SU-DHL-6 (cell line): ENCODE measurements at regions not wholly inside any gene's neighbourhood (a gene's known extent, or its start where the extent isn't known, plus 50 kb on each side); places are given as distances from the start of the nearest gene placed in this dataset.

Experiments used
- H2AFZ ChIP-seq: fragments of 200-600 bp; sonication (generic); 2 replicates; pipeline ENCODE4 v1.6.1; 2014; ENCODE audit warnings: low read depth, mild to moderate bottlenecking, moderate library complexity, mixed read lengths, antibody characterized with exemption, low read length; ENCODE audit not compliant: severe bottlenecking
- H3F3A ChIP-seq: fragments of 200-600 bp; shearing (Covaris generic); 2 replicates; pipeline ENCODE4 v1.6.0; 2016; ENCODE audit warnings: antibody characterized with exemption, mild to moderate bottlenecking; ENCODE audit not compliant: insufficient read depth
- H3K27ac ChIP-seq: fragments of 200-600 bp; sonication (generic); 2 replicates; pipeline ENCODE4 v1.5.1; 2016; ENCODE audit warnings: low read depth, mild to moderate bottlenecking, low read length, moderate library complexity, mixed read lengths
- H3K27me3 ChIP-seq: fragments of 200-600 bp; sonication (generic), shearing (Covaris generic); 2 replicates; pipeline ENCODE4 v1.6.0; 2014; ENCODE audit warnings: mild to moderate bottlenecking, low read length
- H3K36me3 ChIP-seq: fragments of 200-600 bp; sonication (generic); 2 replicates; pipeline ENCODE4 v1.6.1; 2014; ENCODE audit warnings: mild to moderate bottlenecking, low read length, mixed read lengths
- H3K4me2 ChIP-seq: fragments of 300-600, 200-600 bp; shearing (Covaris generic), sonication (generic); 2 replicates; pipeline ENCODE4 v1.6.0; 2014; ENCODE audit warnings: low read length, low read depth, mild to moderate bottlenecking; ENCODE audit not compliant: poor library complexity, severe bottlenecking
- H3K4me3 ChIP-seq: fragments of 200-600 bp; sonication (generic); 2 replicates; pipeline ENCODE4 v1.5.1; 2014; ENCODE audit warnings: antibody characterized with exemption, low read length, mild to moderate bottlenecking, mixed read lengths; ENCODE audit not compliant: insufficient read depth, poor library complexity, severe bottlenecking
- H3K79me2 ChIP-seq: fragments of 200-600 bp; sonication (generic); 2 replicates; pipeline ENCODE4 v1.6.1; 2014; ENCODE audit warnings: mild to moderate bottlenecking, low read length, moderate library complexity; ENCODE audit not compliant: insufficient read depth
- H3K9ac ChIP-seq: fragments of 200-600 bp; sonication (generic); 2 replicates; pipeline ENCODE4 v1.7.0; 2014; ENCODE audit warnings: mild to moderate bottlenecking, low read length
- H3K9me2 ChIP-seq: fragments of 200-600 bp; sonication (generic); replicated peaks from 2 replicates; pipeline ENCODE4 v1.6.1; 2014; ENCODE audit warnings: low read length; ENCODE audit not compliant: insufficient read depth
- H3K9me3 ChIP-seq: fragments of 200-600 bp; sonication (generic); 2 replicates; pipeline ENCODE4 v1.6.1; 2014; ENCODE audit warnings: low read length, mixed read lengths; ENCODE audit not compliant: insufficient read depth
- H4K20me1 ChIP-seq: fragments of 200-600 bp; sonication (generic); 2 replicates; pipeline ENCODE4 v1.6.1; 2014; ENCODE audit warnings: low read depth, mild to moderate bottlenecking, antibody characterized with exemption, low read length, moderate library complexity, mixed read lengths
- EZH2phosphoT487 ChIP-seq: fragments of 200-600 bp; sonication (generic), shearing (Covaris generic); conservative IDR thresholded peaks from 2 replicates; pipeline ENCODE4 v1.6.1; 2018; ENCODE audit warnings: mild to moderate bottlenecking, antibody characterized with exemption, low read length, moderate library complexity, mixed read lengths
- TF ChIP-seq, protein P1 (sequence below): fragments of 200-600 bp; sonication (generic); IDR thresholded peaks from one replicate; pipeline ENCODE4 v1.5.1; 2017; ENCODE audit warnings: antibody characterized with exemption, mild to moderate bottlenecking, low read length, moderate library complexity; ENCODE audit not compliant: insufficient read depth, poor library complexity, severe bottlenecking

DNA sequence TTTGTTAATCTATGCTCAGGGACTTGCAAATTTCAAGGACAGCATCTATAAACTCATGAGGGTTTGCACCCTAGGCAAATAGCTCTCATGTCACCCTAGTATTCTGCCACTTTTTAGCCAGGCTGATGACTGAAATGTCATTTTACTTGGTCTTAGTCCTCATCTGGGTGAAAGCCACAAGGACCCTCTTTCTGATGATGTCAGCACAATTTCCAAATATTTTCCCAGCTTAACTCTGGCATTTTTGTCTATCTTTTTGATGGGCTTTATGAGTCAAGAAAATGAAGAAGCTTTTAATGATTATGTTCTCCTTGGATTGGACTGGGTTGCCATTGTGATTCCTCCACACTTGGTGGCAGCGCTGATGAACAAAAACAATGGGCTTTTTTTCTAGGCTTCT, 420.1 kb upstream of the BTBD3 start:
- TF ChIP-seq, protein P1, sequence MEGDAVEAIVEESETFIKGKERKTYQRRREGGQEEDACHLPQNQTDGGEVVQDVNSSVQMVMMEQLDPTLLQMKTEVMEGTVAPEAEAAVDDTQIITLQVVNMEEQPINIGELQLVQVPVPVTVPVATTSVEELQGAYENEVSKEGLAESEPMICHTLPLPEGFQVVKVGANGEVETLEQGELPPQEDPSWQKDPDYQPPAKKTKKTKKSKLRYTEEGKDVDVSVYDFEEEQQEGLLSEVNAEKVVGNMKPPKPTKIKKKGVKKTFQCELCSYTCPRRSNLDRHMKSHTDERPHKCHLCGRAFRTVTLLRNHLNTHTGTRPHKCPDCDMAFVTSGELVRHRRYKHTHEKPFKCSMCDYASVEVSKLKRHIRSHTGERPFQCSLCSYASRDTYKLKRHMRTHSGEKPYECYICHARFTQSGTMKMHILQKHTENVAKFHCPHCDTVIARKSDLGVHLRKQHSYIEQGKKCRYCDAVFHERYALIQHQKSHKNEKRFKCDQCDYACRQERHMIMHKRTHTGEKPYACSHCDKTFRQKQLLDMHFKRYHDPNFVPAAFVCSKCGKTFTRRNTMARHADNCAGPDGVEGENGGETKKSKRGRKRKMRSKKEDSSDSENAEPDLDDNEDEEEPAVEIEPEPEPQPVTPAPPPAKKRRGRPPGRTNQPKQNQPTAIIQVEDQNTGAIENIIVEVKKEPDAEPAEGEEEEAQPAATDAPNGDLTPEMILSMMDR, result no peak
- TF ChIP-seq EZH2phosphoT487, result no peak
- no peaks in the 10 kb centered on the region for H3K9me2 ChIP-seq
- H3K27ac ChIP-seq, result no peak overlapping the region
- H3K4me2 ChIP-seq, result no peak overlapping the region
- no peak overlapping the region for H2AFZ ChIP-seq
- no peak overlapping the region for H3K4me3 ChIP-seq
- H3K36me3 ChIP-seq, result no peaks in the 10 kb centered on the region
- H3K79me2 ChIP-seq, result no peaks in the 10 kb centered on the region
- no peaks in the 10 kb centered on the region for H3K9me3 ChIP-seq
- no peaks in the 10 kb centered on the region for H3K27me3 ChIP-seq
- H4K20me1 ChIP-seq, result no peaks in the 10 kb centered on the region
- no peaks in the 10 kb centered on the region for H3F3A ChIP-seq
- no peak overlapping the region for H3K9ac ChIP-seq

DNA sequence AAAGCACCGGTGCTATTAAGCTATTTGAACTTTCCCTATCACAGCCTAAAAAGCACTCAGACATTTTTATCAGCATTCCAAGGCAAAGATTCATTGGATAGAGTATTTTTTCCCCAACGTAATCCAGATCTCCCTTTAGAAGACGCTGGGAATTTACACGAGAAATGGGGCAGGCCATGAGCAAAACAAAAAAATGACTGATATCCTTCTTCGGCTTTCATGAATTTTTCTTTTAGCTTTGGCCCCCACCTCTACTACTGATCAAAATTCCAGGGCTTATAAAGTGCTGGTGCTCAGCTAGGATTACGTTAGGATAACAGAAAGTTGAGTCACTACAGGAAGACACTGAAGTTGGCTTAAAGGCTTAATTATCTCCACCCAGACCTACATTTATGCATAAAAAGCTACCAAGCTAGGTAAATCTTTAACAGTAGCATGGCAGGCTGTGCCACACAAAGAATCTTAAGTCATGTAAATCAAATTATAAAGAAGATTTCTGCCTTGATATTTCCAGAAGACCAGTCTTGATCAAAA, 418.5 kb upstream of the BTBD3 start:
- H3K79me2 ChIP-seq, result no peaks in the 10 kb centered on the region
- H3K27me3 ChIP-seq, result no peaks in the 10 kb centered on the region
- no peaks in the 10 kb centered on the region for H3K9me3 ChIP-seq
- no peak overlapping the region for H3K4me3 ChIP-seq
- H3K27ac ChIP-seq, result no peak overlapping the region
- H2AFZ ChIP-seq, result no peak overlapping the region
- no peak overlapping the region for H3K4me2 ChIP-seq
- H3K9ac ChIP-seq, result no peak overlapping the region
- no peaks in the 10 kb centered on the region for H3K36me3 ChIP-seq
- H3K9me2 ChIP-seq, result no peaks in the 10 kb centered on the region
- TF ChIP-seq EZH2phosphoT487, result no peak
- TF ChIP-seq, protein P1, result no peak
- no peaks in the 10 kb centered on the region for H4K20me1 ChIP-seq
- no peaks in the 10 kb centered on the region for H3F3A ChIP-seq

DNA sequence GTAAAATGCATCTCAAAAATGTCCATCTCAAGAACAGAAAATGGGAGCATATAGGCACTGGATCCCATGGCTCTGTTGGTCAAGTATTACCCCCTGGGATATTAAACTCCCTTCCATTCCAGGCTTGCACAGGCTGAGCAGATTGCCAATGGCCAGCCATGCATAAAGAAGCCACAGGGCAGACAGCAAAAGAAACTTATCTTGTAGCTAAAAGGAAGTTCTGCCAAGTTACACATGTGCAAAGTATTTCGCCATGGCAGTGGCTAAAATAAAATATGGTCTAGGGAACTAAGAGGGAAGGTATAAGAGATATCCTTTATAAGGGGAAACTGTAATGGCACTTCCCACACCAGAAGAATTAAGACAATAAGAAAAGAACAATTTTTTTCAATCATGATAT, 415.6 kb upstream of the BTBD3 start:
- no peaks in the 10 kb centered on the region for H3K79me2 ChIP-seq
- H3K4me2 ChIP-seq, result no peak overlapping the region
- no peak overlapping the region for H3K4me3 ChIP-seq
- H2AFZ ChIP-seq, result no peak overlapping the region
- H3K9me2 ChIP-seq, result no peaks in the 10 kb centered on the region
- no peaks in the 10 kb centered on the region for H3F3A ChIP-seq
- H3K9me3 ChIP-seq, result no peaks in the 10 kb centered on the region
- no peak overlapping the region for H3K9ac ChIP-seq
- H3K27ac ChIP-seq, result no peak overlapping the region
- TF ChIP-seq EZH2phosphoT487, result no peak
- H4K20me1 ChIP-seq, result no peaks in the 10 kb centered on the region
- H3K27me3 ChIP-seq, result no peaks in the 10 kb centered on the region
- H3K36me3 ChIP-seq, result no peaks in the 10 kb centered on the region

DNA sequence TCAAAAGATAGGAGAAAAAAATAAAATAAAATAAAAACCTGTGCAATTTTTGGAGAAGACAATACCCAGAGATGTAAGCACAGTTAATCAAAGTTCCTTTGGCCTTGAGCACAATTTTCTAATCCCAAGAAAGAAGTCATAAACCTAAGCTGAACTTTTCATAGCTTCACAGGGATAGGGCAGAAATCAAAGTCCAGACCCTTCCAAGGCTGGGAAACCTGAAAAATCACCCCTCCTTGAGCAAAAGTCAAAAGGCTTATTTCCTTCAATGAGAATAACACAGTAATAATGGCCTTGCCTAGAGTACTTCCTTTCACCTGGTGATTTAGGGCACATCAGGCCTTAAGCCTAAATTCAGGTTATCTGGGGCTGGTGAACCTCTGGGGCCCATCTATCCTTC, 415.0 kb upstream of the BTBD3 start:
- no peak overlapping the region for H3K4me2 ChIP-seq
- no peaks in the 10 kb centered on the region for H3F3A ChIP-seq
- H4K20me1 ChIP-seq, result no peaks in the 10 kb centered on the region
- H3K9me3 ChIP-seq, result no peaks in the 10 kb centered on the region
- H3K27me3 ChIP-seq, result no peaks in the 10 kb centered on the region
- H3K9me2 ChIP-seq, result no peaks in the 10 kb centered on the region
- no peak overlapping the region for H2AFZ ChIP-seq
- no peak overlapping the region for H3K4me3 ChIP-seq
- no peak overlapping the region for H3K9ac ChIP-seq
- H3K36me3 ChIP-seq, result no peaks in the 10 kb centered on the region
- no peaks in the 10 kb centered on the region for H3K79me2 ChIP-seq
- H3K27ac ChIP-seq, result no peak overlapping the region
- TF ChIP-seq EZH2phosphoT487, result no peak
- TF ChIP-seq, protein P1, result no peak
